ENCODE measurements at regions not wholly inside any gene's neighbourhood (a gene's known extent, or its start where the extent isn't known, plus 50 kb on each side); places are given as distances from the start of the nearest gene placed in this dataset.

DNA sequence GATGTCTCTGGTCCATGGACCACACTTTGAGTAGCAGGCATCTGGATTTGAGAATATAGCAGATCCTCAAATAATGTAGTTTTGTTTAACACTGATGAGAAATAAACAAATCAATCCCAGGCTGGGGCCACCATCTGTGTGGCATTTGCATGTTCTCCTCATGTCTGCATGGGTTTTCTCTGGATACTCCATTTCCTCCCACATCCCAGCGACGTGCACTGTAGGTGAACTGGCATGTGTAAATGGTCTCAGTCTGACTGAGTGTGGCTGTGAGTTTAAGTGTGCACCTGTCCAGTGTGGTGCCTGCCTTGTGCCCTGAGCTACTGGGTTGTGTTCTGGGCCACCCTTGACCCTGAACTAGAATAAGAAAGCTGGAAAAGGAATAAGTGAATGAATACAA is 66.3 kb upstream of the NANOGP8 start (continued):
- TF ChIP-seq, protein P1, sequence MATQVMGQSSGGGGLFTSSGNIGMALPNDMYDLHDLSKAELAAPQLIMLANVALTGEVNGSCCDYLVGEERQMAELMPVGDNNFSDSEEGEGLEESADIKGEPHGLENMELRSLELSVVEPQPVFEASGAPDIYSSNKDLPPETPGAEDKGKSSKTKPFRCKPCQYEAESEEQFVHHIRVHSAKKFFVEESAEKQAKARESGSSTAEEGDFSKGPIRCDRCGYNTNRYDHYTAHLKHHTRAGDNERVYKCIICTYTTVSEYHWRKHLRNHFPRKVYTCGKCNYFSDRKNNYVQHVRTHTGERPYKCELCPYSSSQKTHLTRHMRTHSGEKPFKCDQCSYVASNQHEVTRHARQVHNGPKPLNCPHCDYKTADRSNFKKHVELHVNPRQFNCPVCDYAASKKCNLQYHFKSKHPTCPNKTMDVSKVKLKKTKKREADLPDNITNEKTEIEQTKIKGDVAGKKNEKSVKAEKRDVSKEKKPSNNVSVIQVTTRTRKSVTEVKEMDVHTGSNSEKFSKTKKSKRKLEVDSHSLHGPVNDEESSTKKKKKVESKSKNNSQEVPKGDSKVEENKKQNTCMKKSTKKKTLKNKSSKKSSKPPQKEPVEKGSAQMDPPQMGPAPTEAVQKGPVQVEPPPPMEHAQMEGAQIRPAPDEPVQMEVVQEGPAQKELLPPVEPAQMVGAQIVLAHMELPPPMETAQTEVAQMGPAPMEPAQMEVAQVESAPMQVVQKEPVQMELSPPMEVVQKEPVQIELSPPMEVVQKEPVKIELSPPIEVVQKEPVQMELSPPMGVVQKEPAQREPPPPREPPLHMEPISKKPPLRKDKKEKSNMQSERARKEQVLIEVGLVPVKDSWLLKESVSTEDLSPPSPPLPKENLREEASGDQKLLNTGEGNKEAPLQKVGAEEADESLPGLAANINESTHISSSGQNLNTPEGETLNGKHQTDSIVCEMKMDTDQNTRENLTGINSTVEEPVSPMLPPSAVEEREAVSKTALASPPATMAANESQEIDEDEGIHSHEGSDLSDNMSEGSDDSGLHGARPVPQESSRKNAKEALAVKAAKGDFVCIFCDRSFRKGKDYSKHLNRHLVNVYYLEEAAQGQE (IDR thresholded peaks at IDR 0.05; ENCODE audit: unreplicated experiment): no peak
- TF ChIP-seq, protein P2, sequence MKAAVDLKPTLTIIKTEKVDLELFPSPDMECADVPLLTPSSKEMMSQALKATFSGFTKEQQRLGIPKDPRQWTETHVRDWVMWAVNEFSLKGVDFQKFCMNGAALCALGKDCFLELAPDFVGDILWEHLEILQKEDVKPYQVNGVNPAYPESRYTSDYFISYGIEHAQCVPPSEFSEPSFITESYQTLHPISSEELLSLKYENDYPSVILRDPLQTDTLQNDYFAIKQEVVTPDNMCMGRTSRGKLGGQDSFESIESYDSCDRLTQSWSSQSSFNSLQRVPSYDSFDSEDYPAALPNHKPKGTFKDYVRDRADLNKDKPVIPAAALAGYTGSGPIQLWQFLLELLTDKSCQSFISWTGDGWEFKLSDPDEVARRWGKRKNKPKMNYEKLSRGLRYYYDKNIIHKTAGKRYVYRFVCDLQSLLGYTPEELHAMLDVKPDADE (IDR thresholded peaks at IDR 0.05): no peak
- TF ChIP-seq JUNB (IDR thresholded peaks at IDR 0.05; ENCODE audit: unreplicated experiment) (no peak), POLR2AphosphoS5 (IDR thresholded peaks at IDR 0.05; ENCODE audit: low read depth) (no peak), CTCF (conservative IDR thresholded peaks at IDR 0.05; ENCODE audit: low read depth in 2 of 2) (no peak)

- ATAC-seq (no peak), DNase-seq (ENCODE audit: low spot score) (no peak)
- H2AFZ ChIP-seq: no peak overlapping the region
- H3K27ac ChIP-seq (ENCODE audit: low read depth): no peak overlapping the region
- no peaks in the 10 kb centered on the region for H3K36me3 Mint-ChIP-seq (ENCODE audit: low read depth)
- no peaks in the 10 kb centered on the region for H4K20me1 ChIP-seq (replicated peaks; ENCODE audit: insufficient read depth)
- no peak overlapping the region for H3K4me2 ChIP-seq
- H3K4me1 ChIP-seq (ENCODE audit: insufficient read depth): no peaks in the 10 kb centered on the region
- no peaks in the 10 kb centered on the region for H3K79me2 ChIP-seq (replicated peaks; ENCODE audit: insufficient read depth)
- no peak overlapping the region for H3K4me3 Mint-ChIP-seq
- no peaks in the 10 kb centered on the region for H3K27me3 ChIP-seq (ENCODE audit: insufficient read depth)
- no peaks in the 10 kb centered on the region for H3F3A ChIP-seq (replicated peaks; ENCODE audit: low read depth)
- no peak overlapping the region for H3K27ac Mint-ChIP-seq
- H3K4me3 ChIP-seq: no peak overlapping the region
- H3K9me3 Mint-ChIP-seq: no peaks in the 10 kb centered on the region
- no peaks in the 10 kb centered on the region for H3K36me3 ChIP-seq (ENCODE audit: insufficient read depth)
- no peaks in the 10 kb centered on the region; the same call in 2 of the 3 replicates for H3K4me1 Mint-ChIP-seq
- H3K9me2 ChIP-seq (ENCODE audit: insufficient read depth): no peaks in the 10 kb centered on the region
- no peaks in the 10 kb centered on the region for H3K27me3 Mint-ChIP-seq (ENCODE audit: insufficient read depth, low read depth, poor library complexity)
- TF ChIP-seq ZNF462 (CRISPR knock-in tag; IDR thresholded peaks at IDR 0.05) (no peak), CTCF (conservative IDR thresholded peaks at IDR 0.05; ENCODE audit: low read depth in 2 of 2) (no peak), ZNF331 (CRISPR knock-in tag; IDR thresholded peaks at IDR 0.05; ENCODE audit: low read depth) (no peak), STAT1 (IDR thresholded peaks at IDR 0.05; ENCODE audit: unreplicated experiment) (no peak)
- TF ChIP-seq, protein P2 (IDR thresholded peaks at IDR 0.05): no peak
These were observed 65.3 kb upstream of the NANOGP8 start for GRCh38 chr15:35150361-35150760.
